ENCODE measurements at regions not wholly inside any gene's neighbourhood (a gene's known extent, or its start where the extent isn't known, plus 50 kb on each side); places are given as distances from the start of the nearest gene placed in this dataset.
"Not testable (repeated sequence)": the region's sequence is repeated elsewhere in the genome, so short reads cannot be mapped to it uniquely, and the experiment has no call there.

- no peak for DNase-seq (ENCODE audit: low read depth in 2 of 2)
Observed at GRCh38 chr13:111665691-111666095, 345.3 kb downstream of the TEX29 start.

GRCh38 chr13:111666164-111666776 lies 345.8 kb downstream of the TEX29 start:
- no peak for DNase-seq (ENCODE audit: low read depth in 2 of 2)

- no peak for DNase-seq (ENCODE audit: low read depth in 2 of 2)
Observed at GRCh38 chr13:111667757-111668156, 347.3 kb downstream of the TEX29 start.

- DNase-seq (ENCODE audit: low read depth in 2 of 2): no peak
Observed at GRCh38 chr13:111668451-111668850, 348.0 kb downstream of the TEX29 start.

GRCh38 chr13:111672198-111672597 lies 351.8 kb downstream of the TEX29 start:
- not testable (repeated sequence) for DNase-seq (ENCODE audit: low read depth in 2 of 2)

- DNase-seq (ENCODE audit: low read depth in 2 of 2): not testable (repeated sequence)
Observed at GRCh38 chr13:111678120-111678882, 357.9 kb downstream of the TEX29 start.

- not testable (repeated sequence) for DNase-seq (ENCODE audit: low read depth in 2 of 2)
Observed at GRCh38 chr13:111679645-111680044, 359.2 kb downstream of the TEX29 start.

GRCh38 chr13:111680100-111680499 lies 359.7 kb downstream of the TEX29 start:
- DNase-seq (ENCODE audit: low read depth in 2 of 2): not testable (repeated sequence)

- DNase-seq (ENCODE audit: low read depth in 2 of 2): not testable (repeated sequence)
Observed at GRCh38 chr13:111692028-111692427, 371.6 kb downstream of the TEX29 start.

- not testable (repeated sequence) for DNase-seq (ENCODE audit: low read depth in 2 of 2)
Observed at GRCh38 chr13:111696121-111696520, 370.8 kb upstream of the SOX1 start.

GRCh38 chr13:111702059-111702458 lies 364.9 kb upstream of the SOX1 start:
- DNase-seq (ENCODE audit: low read depth in 2 of 2): not testable (repeated sequence)

Measured in stimulated activated CD4-positive, alpha-beta T cell treated with anti-CD3 and anti-CD28 coated beads, Interleukin-1b, Interleukin-23, amount 100 ng/mL, for 1 hour (primary cell).